ENCODE measurements at regions not wholly inside any gene's neighbourhood (a gene's known extent, or its start where the extent isn't known, plus 50 kb on each side); places are given as distances from the start of the nearest gene placed in this dataset.

DNA sequence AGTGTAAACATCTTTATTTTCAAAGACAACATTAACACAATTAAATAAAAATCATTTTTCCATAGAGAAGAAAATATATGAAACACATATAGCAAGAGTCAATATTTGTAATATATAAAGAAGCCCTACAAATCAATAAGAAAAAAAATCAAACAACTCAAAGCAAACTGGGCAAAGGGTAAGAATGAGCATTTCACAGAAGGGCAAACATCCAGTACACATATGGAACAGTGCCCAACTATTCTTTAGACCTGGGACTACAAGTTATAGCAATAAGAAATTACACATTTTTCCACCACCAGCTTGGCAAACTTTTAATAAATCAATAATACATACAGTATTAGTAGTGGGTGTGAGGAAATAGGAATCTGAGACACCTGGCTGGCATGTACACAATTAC lies 324.1 kb downstream of the CYP26B1 start:
- no peak for DNase-seq
- intact Hi-C loops (cut with DNase I), result no loop called here
- ATAC-seq, result peak; percentile 38 to 76 (median 62)

DNA sequence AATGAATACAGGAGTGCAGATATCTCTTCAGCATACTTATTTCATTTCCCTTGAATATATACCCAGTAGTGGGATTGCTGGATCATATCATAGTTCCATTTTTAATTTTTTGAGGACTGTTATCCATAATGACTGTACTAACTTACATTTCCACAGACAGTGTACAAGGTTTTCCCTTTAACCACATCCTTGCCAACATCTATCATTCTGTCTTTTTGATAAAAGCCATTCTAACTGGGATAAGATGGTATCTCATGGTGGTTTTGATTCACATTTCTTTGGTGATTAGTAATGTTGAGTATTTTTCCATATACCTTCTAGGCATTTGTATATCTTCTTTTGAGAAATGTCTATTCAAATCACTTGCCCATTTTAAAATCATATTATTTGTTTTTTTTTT lies 325.2 kb downstream of the CYP26B1 start:
- Histone ChIP-seq H3K4me1 (peaks cover 0 to 15% (median 7%) of the 10 kb centered on the region in 4 donors), H3K36me3 (no peaks in the 10 kb centered on the region), H3K27ac (no peak overlapping the region), H3K9me3 (no peaks in the 10 kb centered on the region), H3K4me3 (no peak overlapping the region), H3K27me3 (no peaks in the 10 kb centered on the region)
- no peak for ATAC-seq
- TF ChIP-seq, protein P1, sequence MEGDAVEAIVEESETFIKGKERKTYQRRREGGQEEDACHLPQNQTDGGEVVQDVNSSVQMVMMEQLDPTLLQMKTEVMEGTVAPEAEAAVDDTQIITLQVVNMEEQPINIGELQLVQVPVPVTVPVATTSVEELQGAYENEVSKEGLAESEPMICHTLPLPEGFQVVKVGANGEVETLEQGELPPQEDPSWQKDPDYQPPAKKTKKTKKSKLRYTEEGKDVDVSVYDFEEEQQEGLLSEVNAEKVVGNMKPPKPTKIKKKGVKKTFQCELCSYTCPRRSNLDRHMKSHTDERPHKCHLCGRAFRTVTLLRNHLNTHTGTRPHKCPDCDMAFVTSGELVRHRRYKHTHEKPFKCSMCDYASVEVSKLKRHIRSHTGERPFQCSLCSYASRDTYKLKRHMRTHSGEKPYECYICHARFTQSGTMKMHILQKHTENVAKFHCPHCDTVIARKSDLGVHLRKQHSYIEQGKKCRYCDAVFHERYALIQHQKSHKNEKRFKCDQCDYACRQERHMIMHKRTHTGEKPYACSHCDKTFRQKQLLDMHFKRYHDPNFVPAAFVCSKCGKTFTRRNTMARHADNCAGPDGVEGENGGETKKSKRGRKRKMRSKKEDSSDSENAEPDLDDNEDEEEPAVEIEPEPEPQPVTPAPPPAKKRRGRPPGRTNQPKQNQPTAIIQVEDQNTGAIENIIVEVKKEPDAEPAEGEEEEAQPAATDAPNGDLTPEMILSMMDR (IDR thresholded peaks at IDR 0.05), result no peak
- no peak for TF ChIP-seq POLR2A (IDR thresholded peaks at IDR 0.05)
- no peak for DNase-seq
- intact Hi-C loops (cut with DNase I), result no loop called here

More for the DNA sequence above, 324.1 kb downstream of the CYP26B1 start:
- TF ChIP-seq, protein P1 (IDR thresholded peaks at IDR 0.05), result no peak
- TF ChIP-seq POLR2A (IDR thresholded peaks at IDR 0.05), result no peak
- Histone ChIP-seq H3K4me1 (peaks cover 0 to 15% (median 7%) of the 10 kb centered on the region in 4 donors), H3K9me3 (no peaks in the 10 kb centered on the region), H3K27me3 (no peaks in the 10 kb centered on the region), H3K36me3 (no peaks in the 10 kb centered on the region), H3K4me3 (no peak overlapping the region), H3K27ac (no peak overlapping the region)

DNA sequence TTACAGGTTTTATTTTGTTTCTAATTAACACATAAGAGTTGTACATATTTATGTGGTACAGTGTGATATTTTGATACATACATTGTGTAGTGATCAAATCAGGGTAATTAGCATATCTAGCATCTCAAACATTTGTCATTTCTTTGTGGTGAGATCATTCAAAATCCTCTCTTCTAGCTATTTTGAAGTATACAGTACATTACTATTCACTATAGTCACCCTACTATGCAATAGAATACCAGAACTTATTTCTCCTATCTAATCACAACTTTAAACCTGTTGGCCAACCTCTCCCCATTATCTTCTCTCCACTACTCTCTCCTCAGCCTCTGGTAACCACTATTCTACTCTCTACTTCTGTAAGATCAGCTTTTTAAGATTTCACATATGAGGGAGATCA lies 325.8 kb downstream of the CYP26B1 start:
- no peak for ATAC-seq

DNA sequence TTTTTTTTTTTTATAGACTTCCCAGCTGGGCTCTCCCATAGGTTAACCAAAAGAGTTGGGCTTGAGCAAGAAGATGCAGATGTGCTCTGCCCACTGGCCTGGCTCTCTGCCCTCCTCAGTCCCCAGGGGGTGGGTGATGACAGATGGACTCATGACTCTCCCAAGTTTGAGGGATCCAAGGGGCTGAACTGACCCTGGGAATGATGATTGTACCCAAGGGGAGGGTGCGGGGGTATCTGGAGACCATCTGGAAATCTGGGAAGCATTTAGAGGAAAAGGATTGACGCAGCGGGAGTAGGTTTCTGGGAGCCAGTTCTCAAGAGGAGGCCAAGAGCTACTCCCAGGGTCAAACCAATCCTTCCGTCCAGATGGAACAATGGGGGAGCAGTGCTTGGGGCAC lies 330.8 kb downstream of the CYP26B1 start:
- TF ChIP-seq, protein P1 (IDR thresholded peaks at IDR 0.05), result no peak
- no peak for TF ChIP-seq POLR2A (IDR thresholded peaks at IDR 0.05)
- Histone ChIP-seq H3K36me3 (no peaks in the 10 kb centered on the region), H3K27me3 (no peaks in the 10 kb centered on the region), H3K4me3 (no peak overlapping the region), H3K27ac (no peak overlapping the region), H3K4me1 (no peaks in the 10 kb centered on the region), H3K9me3 (no peaks in the 10 kb centered on the region)
- no peak for ATAC-seq
- DNase-seq, result no peak
- no CpG with 5 or more reads among the region's 4 CpGs for WGBS (ENCODE audit: insufficient coverage, low coverage, low lambda C conversion rate, missing lambda C conversion rate)
- intact Hi-C loops (cut with DNase I), result loop anchor here in 1 of 2 donors (10.0 kb wide), 1 partner anchor 328 kb away; the partner anchor contains the start of gene CYP26B1

More for the DNA sequence above, 325.8 kb downstream of the CYP26B1 start:
- Histone ChIP-seq H3K27ac (no peak overlapping the region), H3K4me3 (no peak overlapping the region), H3K9me3 (no peaks in the 10 kb centered on the region), H3K4me1 (peaks cover 0 to 15% (median 7%) of the 10 kb centered on the region in 4 donors), H3K36me3 (no peaks in the 10 kb centered on the region), H3K27me3 (no peaks in the 10 kb centered on the region)
- TF ChIP-seq, protein P1 (IDR thresholded peaks at IDR 0.05), result no peak
- TF ChIP-seq POLR2A (IDR thresholded peaks at IDR 0.05), result no peak
- intact Hi-C loops (cut with DNase I), result no loop called here
- DNase-seq, result no peak
